SK-N-SH (cell line): ENCODE measurements at regions not wholly inside any gene's neighbourhood (a gene's known extent, or its start where the extent isn't known, plus 50 kb on each side); places are given as distances from the start of the nearest gene placed in this dataset.
"Not testable (repeated sequence)": the region's sequence is repeated elsewhere in the genome, so short reads cannot be mapped to it uniquely, and the experiment has no call there.

Experiments used
- CTCF ChIA-PET: fragments of 300-600, 350-600 bp; formaldehyde crosslinking; extraction: SDS; loops from one replicate; lab custom pipeline; 2021; lab: Yijun Ruan, JAX
- POLR2A ChIA-PET: fragments of 350-600 bp; sonication (Branson Sonifier 250); formaldehyde crosslinking; extraction: SDS; loops from one replicate; lab custom pipeline; 2020; ENCODE audit warnings: antibody characterized with exemption, inconsistent platforms; lab: Yijun Ruan, JAX
- DNase-seq: peaks from one replicate; pipeline ENCODE4 v3.0.0; 2012
- H2AFZ ChIP-seq: fragments of 200-600 bp; sonication (generic); 2 replicates; pipeline ENCODE4 v1.8.1; 2016; ENCODE audit warnings: antibody characterized with exemption, mild to moderate bottlenecking, low read depth
- H3F3A ChIP-seq: fragments of 200-600 bp; sonication (generic); replicated peaks from 2 replicates; pipeline ENCODE3; 2016; ENCODE audit warnings: antibody characterized with exemption, mild to moderate bottlenecking; ENCODE audit not compliant: insufficient read depth
- H3K27ac ChIP-seq, 2 experiments: fragments of 200-500 bp in 1 of 2; fragments of 200-600 bp in 1 of 2; sonication (Bioruptor generic) in 1 of 2; sonication (generic), shearing (Covaris generic) in 1 of 2; 2 replicates each; pipeline versions ENCODE4 v1.5.1 to v1.6.1; 2014 to 2016; ENCODE audit warnings: low read depth in 2 of 2, inconsistent platforms in 1 of 2, low read length in 1 of 2, mild to moderate bottlenecking in 1 of 2, mixed read lengths in 1 of 2
- H3K27me3 ChIP-seq: fragments of 200-600 bp; sonication (generic), shearing (Covaris generic); 2 replicates; pipeline ENCODE4 v1.6.1; 2016; ENCODE audit warnings: mixed run types; ENCODE audit not compliant: insufficient read depth
- H3K36me3 ChIP-seq, 2 experiments: fragments of 200-500 bp in 1 of 2; fragments of 200-600 bp in 1 of 2; sonication (Bioruptor generic) in 1 of 2; sonication (generic) in 1 of 2; replicated peaks in 1 of 2; 2 replicates each; pipeline versions ENCODE3 to v1.5.1; 2014 to 2016; ENCODE audit warnings: low read length in 1 of 2, mild to moderate bottlenecking in 1 of 2; ENCODE audit not compliant: insufficient read depth in 2 of 2, control insufficient read depth in 1 of 2
- H3K4me1 ChIP-seq, 2 experiments: fragments of 200-500 bp in 1 of 2; fragments of 200-600 bp in 1 of 2; sonication (Bioruptor generic) in 1 of 2; sonication (generic), shearing (Covaris generic) in 1 of 2; 2 replicates each; pipeline versions ENCODE4 v1.5.1 to v1.6.1; 2014 to 2016; ENCODE audit warnings: low read depth in 1 of 2, low read length in 1 of 2, mixed run types in 1 of 2; ENCODE audit not compliant: insufficient read depth in 2 of 2, control insufficient read depth in 1 of 2
- H3K4me2 ChIP-seq: fragments of 200-600 bp; sonication (generic), shearing (Covaris generic); 2 replicates; pipeline ENCODE4 v1.6.1; 2017; ENCODE audit warnings: mixed run types
- H3K4me3 ChIP-seq, 2 experiments: fragments of 200-500 bp in 1 of 2; fragments of 200-600 bp in 1 of 2; sonication (Bioruptor generic) in 1 of 2; sonication (generic), shearing (Covaris generic) in 1 of 2; 2 replicates each; pipeline versions ENCODE4 v1.5.1 to v1.8.1; 2014 to 2016; ENCODE audit warnings: low read depth in 2 of 2, inconsistent platforms in 1 of 2, low read length in 1 of 2, mild to moderate bottlenecking in 1 of 2, mixed read lengths in 1 of 2, moderate library complexity in 1 of 2
- H3K79me2 ChIP-seq: fragments of 200-600 bp; sonication (generic); 2 replicates; pipeline ENCODE4 v1.8.1; 2017; ENCODE audit warnings: mild to moderate bottlenecking; ENCODE audit not compliant: insufficient read depth
- H3K9ac ChIP-seq: fragments of 200-600 bp; sonication (generic); 2 replicates; pipeline ENCODE4 v1.6.1; 2017; ENCODE audit warnings: mixed run types
- H3K9me2 ChIP-seq: fragments of 200-600 bp; sonication (generic); 2 replicates; pipeline ENCODE4 v1.6.1; 2017; ENCODE audit warnings: mixed run types
- H3K9me3 ChIP-seq: fragments of 200-600 bp; sonication (generic); 2 replicates; pipeline ENCODE4 v1.6.1; 2017; ENCODE audit warnings: mixed run types, mild to moderate bottlenecking, moderate library complexity
- H4K20me1 ChIP-seq: fragments of 200-600 bp; sonication (generic); 2 replicates; pipeline ENCODE4 v1.6.1; 2017; ENCODE audit warnings: mild to moderate bottlenecking, mixed run types; ENCODE audit not compliant: insufficient read depth
- ELF1 ChIP-seq: IDR thresholded peaks from 2 replicates; pipeline ENCODE4 v1.4.0; 2012
- EP300 ChIP-seq, 2 experiments: IDR thresholded peaks; 2 replicates each; pipeline versions ENCODE4 v1.4.0 to v1.6.1; 2012; ENCODE audit warnings: borderline replicate concordance in 1 of 2, low read depth in 1 of 2, low read length in 1 of 2
- EZH2phosphoT487 ChIP-seq: fragments of 200-600 bp; sonication (generic); IDR thresholded peaks from 2 replicates; pipeline ENCODE4 v1.6.1; 2017; ENCODE audit warnings: low read depth, mixed run types, mild to moderate bottlenecking, antibody characterized with exemption, moderate library complexity, borderline replicate concordance
- FOXM1 ChIP-seq: IDR thresholded peaks from 2 replicates; pipeline ENCODE4 v1.4.0; 2012; ENCODE audit warnings: low read depth, mild to moderate bottlenecking
- GABPA ChIP-seq: IDR thresholded peaks from 2 replicates; pipeline ENCODE4 v1.4.0; 2012; ENCODE audit warnings: low read depth, mild to moderate bottlenecking
- GATA2 ChIP-seq: sonication (generic); formaldehyde crosslinking; IDR thresholded peaks from 2 replicates; pipeline ENCODE4 v1.5.0; 2020; ENCODE audit warnings: mild to moderate bottlenecking, missing genetic modification reagents
- JUND ChIP-seq: IDR thresholded peaks from 2 replicates; pipeline ENCODE4 v1.4.0; 2012
- MAX ChIP-seq: IDR thresholded peaks from 2 replicates; pipeline ENCODE4 v1.4.0; 2012; ENCODE audit warnings: low read depth
- MXI1 ChIP-seq: IDR thresholded peaks from 2 replicates; pipeline ENCODE4 v1.6.1; 2012; ENCODE audit warnings: mild to moderate bottlenecking, low read depth, low read length, improper control_type of control experiment
- NFIC ChIP-seq: IDR thresholded peaks from 2 replicates; pipeline ENCODE4 v1.4.0; 2012; ENCODE audit warnings: borderline replicate concordance
- RFX5 ChIP-seq: IDR thresholded peaks from 2 replicates; pipeline ENCODE4 v1.6.1; 2012; ENCODE audit warnings: mild to moderate bottlenecking, improper control_type of control experiment, low read length
- SIN3A ChIP-seq: IDR thresholded peaks from 2 replicates; pipeline ENCODE4 v1.6.1; 2012; ENCODE audit warnings: low read depth, mild to moderate bottlenecking, low read length, moderate library complexity, borderline replicate concordance
- SMC3 ChIP-seq: IDR thresholded peaks from 2 replicates; pipeline ENCODE4 v1.6.1; 2012; ENCODE audit warnings: low read depth, low read length, improper control_type of control experiment
- TAF1 ChIP-seq: IDR thresholded peaks from 2 replicates; pipeline ENCODE4 v1.6.1; 2012; ENCODE audit warnings: low read depth, mild to moderate bottlenecking, low read length, moderate library complexity, borderline replicate concordance
- TCF12 ChIP-seq: IDR thresholded peaks from 2 replicates; pipeline ENCODE4 v1.4.0; 2012
- USF1 ChIP-seq: IDR thresholded peaks from 2 replicates; pipeline ENCODE4 v1.4.0; 2012; ENCODE audit warnings: low read depth, borderline replicate concordance
- ZBTB33 ChIP-seq: IDR thresholded peaks from 2 replicates; pipeline ENCODE4 v1.4.0; 2012; ENCODE audit warnings: low read depth, borderline replicate concordance
- WGBS: methylation state at CpG from one replicate; pipeline ENCODE4 v1.1.6; 2017; ENCODE audit warnings: low lambda C conversion rate; 5-methylcytosine and 5-hydroxymethylcytosine counted together
- TF ChIP-seq, protein P1 (sequence below): fragments of 200-600 bp; sonication (generic); IDR thresholded peaks from 2 replicates; pipeline ENCODE4 v1.6.1; 2017; ENCODE audit warnings: antibody characterized with exemption, mild to moderate bottlenecking, moderate library complexity
- TF ChIP-seq, protein P2 (sequence below): fragments of 150-350 bp; IDR thresholded peaks from 2 replicates; pipeline ENCODE4 v1.6.1; 2017; ENCODE audit warnings: antibody characterized with exemption, low read length, low read depth, borderline replicate concordance

GRCh38 chr4:81586706-81587105 lies 115.0 kb upstream of the RASGEF1B start:
- H3F3A ChIP-seq: no peaks in the 10 kb centered on the region
- H2AFZ ChIP-seq: no peak overlapping the region
- WGBS: 55% methylated on average over 3 of the region's 3 CpGs

GRCh38 chr4:81580994-81581374 lies 109.3 kb upstream of the RASGEF1B start:
- H3F3A ChIP-seq, H3K36me3 ChIP-seq, H4K20me1 ChIP-seq, H3K4me2 ChIP-seq, H3K27ac ChIP-seq, H3K4me1 ChIP-seq, POLR2A ChIA-PET, H3K9me3 ChIP-seq, H3K9ac ChIP-seq, CTCF ChIA-PET, H3K4me3 ChIP-seq, H3K79me2 ChIP-seq, H3K27me3 ChIP-seq, H3K9me2 ChIP-seq, H2AFZ ChIP-seq, DNase-seq: not testable (repeated sequence)
- WGBS: 13% methylated on average over 3 of the region's 3 CpGs

More at GRCh38 chr4:81586706-81587105, 115.0 kb upstream of the RASGEF1B start:
- no peak overlapping the region for H3K27ac ChIP-seq
- no peaks in the 10 kb centered on the region for H3K36me3 ChIP-seq
- H3K4me1 ChIP-seq: no peaks in the 10 kb centered on the region
- TF ChIP-seq FOXM1: no peak
- TF ChIP-seq RFX5: no peak
- TF ChIP-seq TCF12: no peak
- no peak for TF ChIP-seq JUND
- no peak for TF ChIP-seq ELF1
- no peak for TF ChIP-seq GABPA
- no peak for TF ChIP-seq EZH2phosphoT487
- TF ChIP-seq MAX: no peak
- no peak for TF ChIP-seq NFIC
- TF ChIP-seq ZBTB33: no peak
- TF ChIP-seq, protein P1, sequence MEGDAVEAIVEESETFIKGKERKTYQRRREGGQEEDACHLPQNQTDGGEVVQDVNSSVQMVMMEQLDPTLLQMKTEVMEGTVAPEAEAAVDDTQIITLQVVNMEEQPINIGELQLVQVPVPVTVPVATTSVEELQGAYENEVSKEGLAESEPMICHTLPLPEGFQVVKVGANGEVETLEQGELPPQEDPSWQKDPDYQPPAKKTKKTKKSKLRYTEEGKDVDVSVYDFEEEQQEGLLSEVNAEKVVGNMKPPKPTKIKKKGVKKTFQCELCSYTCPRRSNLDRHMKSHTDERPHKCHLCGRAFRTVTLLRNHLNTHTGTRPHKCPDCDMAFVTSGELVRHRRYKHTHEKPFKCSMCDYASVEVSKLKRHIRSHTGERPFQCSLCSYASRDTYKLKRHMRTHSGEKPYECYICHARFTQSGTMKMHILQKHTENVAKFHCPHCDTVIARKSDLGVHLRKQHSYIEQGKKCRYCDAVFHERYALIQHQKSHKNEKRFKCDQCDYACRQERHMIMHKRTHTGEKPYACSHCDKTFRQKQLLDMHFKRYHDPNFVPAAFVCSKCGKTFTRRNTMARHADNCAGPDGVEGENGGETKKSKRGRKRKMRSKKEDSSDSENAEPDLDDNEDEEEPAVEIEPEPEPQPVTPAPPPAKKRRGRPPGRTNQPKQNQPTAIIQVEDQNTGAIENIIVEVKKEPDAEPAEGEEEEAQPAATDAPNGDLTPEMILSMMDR: no peak
- TF ChIP-seq GATA2 (CRISPR knock-in tag): no peak
- TF ChIP-seq, protein P2, sequence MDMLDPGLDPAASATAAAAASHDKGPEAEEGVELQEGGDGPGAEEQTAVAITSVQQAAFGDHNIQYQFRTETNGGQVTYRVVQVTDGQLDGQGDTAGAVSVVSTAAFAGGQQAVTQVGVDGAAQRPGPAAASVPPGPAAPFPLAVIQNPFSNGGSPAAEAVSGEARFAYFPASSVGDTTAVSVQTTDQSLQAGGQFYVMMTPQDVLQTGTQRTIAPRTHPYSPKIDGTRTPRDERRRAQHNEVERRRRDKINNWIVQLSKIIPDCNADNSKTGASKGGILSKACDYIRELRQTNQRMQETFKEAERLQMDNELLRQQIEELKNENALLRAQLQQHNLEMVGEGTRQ: no peak
- TF ChIP-seq SMC3: no peak
- TF ChIP-seq MXI1: no peak
- no peak for TF ChIP-seq SIN3A
- no peak for TF ChIP-seq USF1
- no peak for TF ChIP-seq EP300 (IDR thresholded peaks at IDR 0.05; ENCODE audit: borderline replicate concordance in 1 of 2, low read depth in 1 of 2, low read length in 1 of 2)
- TF ChIP-seq TAF1: no peak
- H3K9me2 ChIP-seq: no peaks in the 10 kb centered on the region
- ChIA-PET CTCF (no interaction called here), POLR2A (no interaction called here)
- DNase-seq: no peak
- H3K4me3 ChIP-seq: no peak overlapping the region
- H4K20me1 ChIP-seq: no peaks in the 10 kb centered on the region
- no peaks in the 10 kb centered on the region for H3K79me2 ChIP-seq
- no peak overlapping the region for H3K4me2 ChIP-seq
- no peaks in the 10 kb centered on the region for H3K27me3 ChIP-seq
- no peaks in the 10 kb centered on the region for H3K9me3 ChIP-seq
- H3K9ac ChIP-seq: no peak overlapping the region
